Smooth muscle cell (in vitro differentiated cells): ENCODE measurements at regions not wholly inside any gene's neighbourhood (a gene's known extent, or its start where the extent isn't known, plus 50 kb on each side); places are given as distances from the start of the nearest gene placed in this dataset.

ENCODE experiments used
- DNase-seq: peaks from one replicate; lab custom pipeline; 2025; ENCODE audit not compliant: unreplicated experiment; lab: John Stamatoyannopoulos, UW
- H2AFZ ChIP-seq: fragments of 200-600 bp; sonication (generic); 2 replicates; pipeline ENCODE4 v1.6.0; 2016; ENCODE audit warnings: antibody characterized with exemption, low read depth, mild to moderate bottlenecking
- H3F3A ChIP-seq: fragments of 200-600 bp; sonication (generic); 2 replicates; pipeline ENCODE4 v1.6.0; 2017; ENCODE audit warnings: antibody characterized with exemption, low read depth
- H3K27ac ChIP-seq: fragments of 200-600 bp; sonication (generic); 2 replicates; pipeline ENCODE4 v1.5.1; 2016; ENCODE audit warnings: low read depth, mild to moderate bottlenecking
- H3K27me3 ChIP-seq: fragments of 200-600 bp; sonication (generic); 2 replicates; pipeline ENCODE4 v1.6.1; 2016; ENCODE audit warnings: low read depth, mild to moderate bottlenecking
- H3K36me3 ChIP-seq: fragments of 200-600 bp; sonication (generic); 2 replicates; pipeline ENCODE4 v1.5.1; 2016; ENCODE audit warnings: low read depth
- H3K4me1 ChIP-seq: fragments of 200-600 bp; sonication (generic); 2 replicates; pipeline ENCODE4 v1.5.1; 2016; ENCODE audit warnings: low read depth
- H3K4me2 ChIP-seq: fragments of 200-600 bp; sonication (generic); 2 replicates; pipeline ENCODE4 v1.6.0; 2016; ENCODE audit warnings: mild to moderate bottlenecking
- H3K4me3 ChIP-seq: fragments of 200-600 bp; sonication (generic); 2 replicates; pipeline ENCODE4 v1.5.1; 2016; ENCODE audit warnings: mild to moderate bottlenecking
- H3K79me2 ChIP-seq: fragments of 200-600 bp; sonication (generic); 2 replicates; pipeline ENCODE4 v1.6.0; 2016; ENCODE audit warnings: low read depth, mild to moderate bottlenecking
- H3K9ac ChIP-seq: fragments of 200-600 bp; sonication (generic); 2 replicates; pipeline ENCODE4 v1.6.0; 2016; ENCODE audit warnings: low read depth
- H3K9me3 ChIP-seq: fragments of 200-600 bp; sonication (generic); replicated peaks from 2 replicates; pipeline ENCODE4 v1.5.1; 2016; ENCODE audit warnings: low read depth
- H4K20me1 ChIP-seq: fragments of 200-600 bp; sonication (generic); 2 replicates; pipeline ENCODE4 v1.6.0; 2016; ENCODE audit warnings: low read depth
- CTCF ChIP-seq: fragments of 200-600 bp; sonication (generic); IDR thresholded peaks from 2 replicates; pipeline ENCODE4 v1.5.1; 2017; ENCODE audit warnings: borderline replicate concordance, mild to moderate bottlenecking, antibody characterized with exemption; ENCODE audit not compliant: insufficient read depth, poor library complexity, severe bottlenecking
- WGBS: methylation state at CpG from one replicate; pipeline ENCODE4 v1.1.7; 2016; ENCODE audit warnings: low lambda C conversion rate; 5-methylcytosine and 5-hydroxymethylcytosine counted together

- WGBS, result 74% methylated on average over 7 of the region's 7 CpGs
- no peak overlapping the region for H3K9ac ChIP-seq
- H3K79me2 ChIP-seq, result no peaks in the 10 kb centered on the region
- no peak overlapping the region for H3K4me2 ChIP-seq
- H3K27me3 ChIP-seq, result no peaks in the 10 kb centered on the region
- no peak overlapping the region for H3K27ac ChIP-seq
- no peaks in the 10 kb centered on the region for H3K36me3 ChIP-seq
- H3K4me1 ChIP-seq, result no peaks in the 10 kb centered on the region
- no peak for DNase-seq
- TF ChIP-seq CTCF, result no peak
- H3K4me3 ChIP-seq, result no peak overlapping the region
- H3K9me3 ChIP-seq, result no peaks in the 10 kb centered on the region
- no peaks in the 10 kb centered on the region for H4K20me1 ChIP-seq
- H3F3A ChIP-seq, result no peaks in the 10 kb centered on the region
- no peak overlapping the region for H2AFZ ChIP-seq
Observed at GRCh38 chrX:110454336-110454735, 95.7 kb downstream of the RTL9 start.

GRCh38 chrX:110462957-110463356 is 104.3 kb downstream of the RTL9 start:
- H3K4me1 ChIP-seq, result no peaks in the 10 kb centered on the region
- no peak overlapping the region for H3K4me2 ChIP-seq
- H3K27ac ChIP-seq, result no peak overlapping the region
- H3F3A ChIP-seq, result no peaks in the 10 kb centered on the region
- no peak for DNase-seq
- peak; percentile 24 for TF ChIP-seq CTCF
- H2AFZ ChIP-seq, result no peak overlapping the region
- H3K4me3 ChIP-seq, result no peak overlapping the region
- no peaks in the 10 kb centered on the region for H3K79me2 ChIP-seq
- H3K27me3 ChIP-seq, result no peaks in the 10 kb centered on the region
- H3K36me3 ChIP-seq, result no peaks in the 10 kb centered on the region
- no peak overlapping the region for H3K9ac ChIP-seq
- no peaks in the 10 kb centered on the region for H4K20me1 ChIP-seq
- no peaks in the 10 kb centered on the region for H3K9me3 ChIP-seq

GRCh38 chrX:110466790-110467189 is 108.1 kb downstream of the RTL9 start:
- TF ChIP-seq CTCF, result no peak
- DNase-seq, result no peak
- Histone ChIP-seq H3K4me1 (no peaks in the 10 kb centered on the region), H3K79me2 (no peaks in the 10 kb centered on the region), H3K27ac (no peak overlapping the region), H3K36me3 (no peaks in the 10 kb centered on the region), H3K4me3 (no peak overlapping the region), H3K9me3 (no peaks in the 10 kb centered on the region), H3F3A (no peaks in the 10 kb centered on the region), H3K4me2 (no peak overlapping the region), H4K20me1 (no peaks in the 10 kb centered on the region), H2AFZ (no peak overlapping the region), H3K27me3 (no peaks in the 10 kb centered on the region), H3K9ac (no peak overlapping the region)
- 76% methylated on average over 2 of the region's 2 CpGs for WGBS

- Histone ChIP-seq H3K36me3 (no peaks in the 10 kb centered on the region), H3K9ac (no peak overlapping the region), H3K9me3 (no peaks in the 10 kb centered on the region), H3F3A (no peaks in the 10 kb centered on the region), H3K27ac (no peak overlapping the region), H3K4me3 (no peak overlapping the region), H3K27me3 (no peaks in the 10 kb centered on the region), H3K4me1 (no peaks in the 10 kb centered on the region), H2AFZ (no peak overlapping the region), H4K20me1 (no peaks in the 10 kb centered on the region), H3K4me2 (no peak overlapping the region), H3K79me2 (no peaks in the 10 kb centered on the region)
- no peak for DNase-seq
- WGBS, result 85% methylated on average over 3 of the region's 3 CpGs
- TF ChIP-seq CTCF, result no peak
Observed at GRCh38 chrX:110472265-110472664, 113.6 kb downstream of the RTL9 start.
